NCI-H2196 treated with DMSO at 0.1 percent for 48 hours (cell line): ENCODE measurements at regions not wholly inside any gene's neighbourhood (a gene's known extent, or its start where the extent isn't known, plus 50 kb on each side); places are given as distances from the start of the nearest gene placed in this dataset.

Experiments used
- DNase-seq: peaks from one replicate; lab custom pipeline; 2025; ENCODE audit not compliant: unreplicated experiment; lab: John Stamatoyannopoulos, UW

DNA sequence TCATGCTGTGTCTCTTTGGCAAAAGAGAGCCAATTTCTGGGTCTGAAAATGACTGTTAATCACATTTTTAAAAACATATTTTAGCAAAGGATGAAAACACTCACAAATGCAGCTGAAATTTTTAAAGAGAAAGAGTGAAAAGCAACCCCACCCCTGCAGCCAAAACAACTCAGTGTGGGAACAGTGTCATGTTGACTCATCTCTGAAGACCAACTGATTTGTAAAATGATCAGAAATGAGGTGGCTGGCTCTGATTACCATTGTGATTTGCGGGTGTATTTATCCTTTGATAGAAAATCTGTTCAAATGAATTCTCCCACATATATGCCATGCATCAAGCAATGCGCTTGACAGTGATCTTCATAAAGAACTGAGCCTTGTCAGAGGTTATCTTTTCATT lies 287.0 kb upstream of the ESRRG start:
- DNase-seq: no peak

DNA sequence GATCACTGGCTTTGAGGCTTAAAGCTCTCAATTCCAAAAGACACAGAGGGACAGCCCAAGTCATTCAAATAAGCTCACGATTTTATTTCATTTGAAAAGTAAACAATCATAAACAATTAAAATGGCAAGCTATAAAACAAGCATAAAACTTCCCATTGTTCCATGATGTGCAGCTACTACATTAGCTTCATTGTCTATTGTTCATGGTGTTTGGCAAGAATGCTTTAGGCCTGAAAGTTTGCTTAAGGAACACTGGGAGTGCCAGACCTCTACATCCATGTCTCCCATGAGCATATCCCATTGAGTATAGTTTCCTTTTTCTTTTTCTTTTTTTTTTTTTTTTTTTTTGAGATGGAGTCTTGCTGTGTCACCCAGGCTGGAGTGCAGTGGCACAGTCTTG lies 286.1 kb upstream of the ESRRG start:
- no peak for DNase-seq

DNA sequence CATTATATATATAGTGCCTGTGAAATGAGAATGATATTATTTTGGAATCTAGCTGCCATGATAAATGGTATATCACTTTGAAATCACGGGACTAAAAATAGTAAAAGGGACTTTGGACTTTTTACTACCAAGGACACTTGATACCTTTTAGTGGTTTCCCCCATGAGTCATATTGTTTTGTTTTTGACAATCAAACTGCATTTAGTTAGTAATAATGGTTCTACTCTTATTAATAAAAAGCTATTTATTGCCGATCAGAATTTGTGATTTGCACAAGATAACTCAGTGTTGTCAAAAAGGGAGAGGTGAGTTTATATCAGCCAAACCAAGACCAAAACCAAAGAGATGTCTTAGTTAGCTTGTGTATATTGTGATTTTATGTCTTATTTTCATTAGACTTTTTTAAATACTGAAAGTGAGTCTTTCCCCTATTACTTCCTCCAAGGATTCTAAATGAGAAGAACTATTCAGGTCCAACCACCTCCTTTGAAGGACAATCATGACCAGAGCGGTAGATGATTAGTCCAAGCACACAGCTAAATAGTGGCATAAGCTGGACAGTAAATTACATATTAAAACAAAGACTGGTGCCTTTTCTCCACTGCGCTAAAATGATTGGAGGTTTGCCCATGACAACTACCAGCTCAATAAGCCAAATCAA lies 281.7 kb upstream of the ESRRG start:
- no peak for DNase-seq

- no peak for DNase-seq
These were observed 280.1 kb upstream of the ESRRG start for GRCh38 chr1:217003355-217003754.

- no peak for DNase-seq
These were observed 274.6 kb upstream of the ESRRG start for GRCh38 chr1:216997831-216998230.

- no peak for DNase-seq
These were observed 273.8 kb upstream of the ESRRG start for GRCh38 chr1:216997069-216997468.

- DNase-seq: no peak
These were observed 261.3 kb upstream of the ESRRG start for GRCh38 chr1:216984536-216984935.

DNA sequence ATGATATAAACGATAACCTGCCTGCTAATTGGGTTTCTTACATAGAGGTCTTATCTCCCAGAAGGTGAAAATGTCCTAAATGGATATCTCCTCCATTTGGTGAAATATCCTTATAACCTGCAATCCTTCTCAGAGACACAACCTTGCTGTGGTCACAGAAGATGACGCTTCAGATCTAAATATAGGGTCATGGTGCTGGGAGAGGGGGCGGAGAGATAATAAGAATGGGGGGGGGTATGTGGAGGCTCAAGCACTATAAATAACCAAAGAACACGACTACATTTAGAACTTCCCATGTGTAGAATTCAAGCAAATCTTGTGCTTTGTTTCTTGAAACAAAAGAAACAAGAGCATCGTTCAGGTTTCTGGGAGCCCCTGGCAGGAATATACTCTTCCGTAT lies 260.6 kb upstream of the ESRRG start:
- DNase-seq: no peak

- DNase-seq: no peak
These were observed 238.3 kb upstream of the ESRRG start for GRCh38 chr1:216961516-216961915.

DNA sequence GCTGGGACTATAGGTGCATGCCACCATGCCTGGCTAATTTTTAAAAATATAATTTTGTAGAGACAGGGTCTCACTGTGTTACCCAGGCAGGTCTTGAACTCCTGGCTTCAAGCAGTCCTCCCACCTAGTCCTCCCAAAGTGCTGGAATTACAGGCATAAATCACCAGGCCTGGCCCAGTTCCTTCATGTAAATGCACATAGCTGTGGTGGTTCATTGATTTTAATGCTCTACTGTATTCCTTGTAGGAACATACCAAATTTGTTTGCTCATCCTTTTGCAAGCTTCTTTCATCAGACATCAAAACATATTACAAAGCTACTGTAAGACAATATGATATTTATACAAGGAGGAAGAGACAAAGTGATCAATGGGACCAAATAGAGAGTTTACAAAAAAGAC lies 237.5 kb upstream of the ESRRG start:
- no peak for DNase-seq

- no peak for DNase-seq
These were observed 235.3 kb upstream of the ESRRG start for GRCh38 chr1:216958569-216958968.

- no peak for DNase-seq
These were observed 230.3 kb upstream of the ESRRG start for GRCh38 chr1:216953495-216953894.

GRCh38 chr1:216952864-216953263 lies 229.6 kb upstream of the ESRRG start:
- no peak for DNase-seq

DNA sequence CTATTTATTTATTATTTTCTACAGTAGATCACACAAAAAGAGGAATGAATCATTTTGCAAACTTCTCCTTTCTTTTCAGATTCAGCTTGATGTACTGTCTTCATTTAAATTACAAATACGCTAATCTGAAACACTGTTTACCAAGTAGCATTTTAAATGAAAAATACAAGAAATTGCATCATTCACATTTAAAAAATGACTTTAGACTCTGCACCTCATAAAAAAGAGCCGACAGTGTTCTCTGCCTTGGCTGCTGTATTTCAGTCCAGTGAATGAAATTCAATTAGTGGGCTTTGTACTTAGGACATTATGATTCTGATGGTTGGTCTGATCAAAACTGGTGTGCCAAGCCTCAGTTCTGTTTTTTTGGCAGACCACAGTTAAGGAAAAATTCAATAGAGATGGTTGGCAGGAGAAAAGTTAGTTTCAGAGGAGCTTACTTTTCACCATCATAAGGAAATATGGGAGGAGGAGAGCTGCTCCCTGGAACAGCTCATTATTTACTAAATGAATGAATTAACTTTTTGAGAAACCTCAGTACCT lies 222.4 kb upstream of the ESRRG start:
- no peak for DNase-seq

- no peak for DNase-seq
These were observed 221.8 kb upstream of the ESRRG start for GRCh38 chr1:216944864-216945510.

- DNase-seq: no peak
These were observed 214.3 kb upstream of the ESRRG start for GRCh38 chr1:216937491-216937890.

- no peak for DNase-seq
These were observed 213.6 kb upstream of the ESRRG start for GRCh38 chr1:216936779-216937178.

GRCh38 chr1:216935901-216936300 lies 212.7 kb upstream of the ESRRG start:
- no peak for DNase-seq

DNA sequence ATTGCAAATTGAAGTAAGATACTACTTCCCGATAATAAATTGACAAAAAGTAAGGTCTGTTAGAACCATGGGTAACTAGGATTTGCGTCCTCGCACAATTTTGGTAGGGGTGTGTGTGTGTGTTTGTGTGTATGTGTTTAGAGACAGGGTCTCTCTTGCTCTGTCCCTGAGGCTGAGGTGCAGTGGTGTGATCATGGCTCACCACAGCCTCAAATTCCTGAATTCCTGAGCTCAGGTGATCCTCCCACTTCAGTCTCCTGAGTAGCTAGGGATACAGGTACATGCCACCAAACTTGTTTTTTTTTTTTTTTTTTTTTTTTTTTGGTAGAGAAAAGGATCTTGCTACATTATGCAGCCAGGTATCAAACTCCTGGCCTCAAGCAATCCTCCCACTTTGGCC lies 209.2 kb upstream of the ESRRG start:
- no peak for DNase-seq

GRCh38 chr1:216929870-216930582 lies 206.8 kb upstream of the ESRRG start:
- DNase-seq: no peak

DNA sequence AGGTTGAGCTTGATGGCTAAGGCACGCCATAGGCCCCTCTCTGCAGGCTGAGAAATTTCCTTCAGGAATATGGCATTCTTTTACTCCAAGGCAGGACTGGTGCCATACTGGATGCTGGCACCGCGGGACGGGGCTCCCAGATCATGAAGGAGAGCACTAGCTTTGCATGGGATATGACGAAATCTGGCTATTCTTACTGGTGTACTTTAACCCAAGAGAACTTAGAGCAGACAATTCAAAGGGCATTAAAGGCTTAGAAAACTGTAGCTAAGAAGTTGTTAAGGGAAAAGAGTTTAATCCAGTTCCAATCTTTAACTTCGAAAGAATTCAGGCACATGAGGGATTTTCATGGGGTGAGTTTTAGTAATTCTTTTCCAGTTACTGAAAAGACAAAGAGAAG lies 204.4 kb upstream of the ESRRG start:
- no peak for DNase-seq
